BJ (cell line): ENCODE measurements at regions not wholly inside any gene's neighbourhood (a gene's known extent, or its start where the extent isn't known, plus 50 kb on each side); places are given as distances from the start of the nearest gene placed in this dataset.
"Not testable (repeated sequence)": the region's sequence is repeated elsewhere in the genome, so short reads cannot be mapped to it uniquely, and the experiment has no call there.

Experiments
- CTCF ChIA-PET: fragments of 350-600 bp; formaldehyde crosslinking; extraction: SDS; loops from one replicate; lab custom pipeline; 2021; ENCODE audit warnings: antibody characterized with exemption, inconsistent platforms; lab: Yijun Ruan, JAX
- POLR2A ChIA-PET: fragments of 300-600 bp; sonication (Branson Sonifier 250); formaldehyde crosslinking; extraction: SDS; loops from one replicate; lab custom pipeline; 2021; ENCODE audit warnings: antibody characterized with exemption; lab: Charles Lee
- DNase-seq: peaks from one replicate; pipeline ENCODE4 v3.0.0-alpha.2; 2011; ENCODE audit warnings: low read depth
- H3K27me3 ChIP-seq: 2 replicates; pipeline ENCODE4 v1.6.0; 2011; ENCODE audit warnings: low read length; ENCODE audit not compliant: control insufficient read depth, insufficient read depth
- H3K36me3 ChIP-seq: 2 replicates; pipeline ENCODE4 v1.5.1; 2011; ENCODE audit warnings: low read length; ENCODE audit not compliant: control insufficient read depth, insufficient read depth
- H3K4me3 ChIP-seq: 2 replicates; pipeline ENCODE4 v1.5.1; 2011; ENCODE audit warnings: low read depth, mild to moderate bottlenecking, control low read depth, low read length
- TF ChIP-seq, protein P1 (sequence below): IDR thresholded peaks from 2 replicates; pipeline ENCODE4 v1.5.1; 2011; ENCODE audit warnings: low read depth, mild to moderate bottlenecking, control low read depth, inconsistent platforms, low read length, moderate library complexity; ENCODE audit not compliant: insufficient read depth

DNA sequence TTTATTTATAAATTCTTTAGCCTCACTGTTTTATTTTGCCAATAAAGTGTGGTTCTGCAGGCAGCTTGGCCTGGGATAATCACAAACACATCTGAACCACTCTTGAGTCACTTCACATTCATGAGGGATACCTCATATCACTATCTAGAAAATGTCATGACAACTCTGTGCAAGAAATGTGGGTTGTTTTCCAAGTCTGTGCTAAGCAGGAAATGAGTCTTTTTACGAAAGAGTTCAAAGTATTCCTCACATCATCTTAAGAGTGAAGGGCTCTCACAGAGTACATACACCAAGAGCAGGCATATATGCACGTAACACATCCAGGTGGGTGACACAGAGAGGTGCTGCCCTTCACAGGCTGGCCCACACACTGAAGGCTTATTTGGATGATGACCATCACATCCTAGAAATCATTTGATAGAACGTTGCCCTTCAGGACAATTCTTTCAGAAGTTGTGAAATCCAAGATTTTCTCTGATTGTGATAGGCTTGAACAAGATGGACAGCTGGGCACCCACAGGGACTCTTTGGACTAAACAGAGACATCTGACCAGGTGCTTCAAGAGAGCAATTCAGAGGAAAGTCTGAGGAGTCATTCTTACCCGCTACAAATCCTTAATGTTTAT, 811.1 kb upstream of the LRATD1 start:
- ChIA-PET POLR2A (no interaction called here), CTCF (no interaction called here)

DNA sequence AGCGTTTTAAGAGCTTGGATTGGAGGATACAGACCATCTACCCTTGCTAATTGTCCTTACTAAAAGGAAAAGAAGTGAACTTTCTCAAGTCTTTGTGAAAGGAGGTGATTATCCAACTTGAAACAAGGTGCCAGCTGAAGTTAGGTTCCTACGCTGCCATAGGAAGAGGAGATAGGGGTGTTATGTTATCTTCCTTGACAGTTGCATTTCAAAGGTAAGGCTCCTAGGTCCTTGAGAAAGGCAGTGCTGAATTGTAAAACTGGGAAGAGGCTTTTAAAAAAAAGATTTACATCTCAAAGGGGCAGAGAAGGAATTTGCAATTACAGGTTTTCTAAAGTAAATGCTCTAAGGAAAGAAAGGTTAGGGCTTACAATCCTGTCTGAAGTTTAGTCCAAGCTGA, 810.2 kb upstream of the LRATD1 start:
- H3K4me3 ChIP-seq, result no peak overlapping the region
- H3K36me3 ChIP-seq, result no peaks in the 10 kb centered on the region
- TF ChIP-seq, protein P1, sequence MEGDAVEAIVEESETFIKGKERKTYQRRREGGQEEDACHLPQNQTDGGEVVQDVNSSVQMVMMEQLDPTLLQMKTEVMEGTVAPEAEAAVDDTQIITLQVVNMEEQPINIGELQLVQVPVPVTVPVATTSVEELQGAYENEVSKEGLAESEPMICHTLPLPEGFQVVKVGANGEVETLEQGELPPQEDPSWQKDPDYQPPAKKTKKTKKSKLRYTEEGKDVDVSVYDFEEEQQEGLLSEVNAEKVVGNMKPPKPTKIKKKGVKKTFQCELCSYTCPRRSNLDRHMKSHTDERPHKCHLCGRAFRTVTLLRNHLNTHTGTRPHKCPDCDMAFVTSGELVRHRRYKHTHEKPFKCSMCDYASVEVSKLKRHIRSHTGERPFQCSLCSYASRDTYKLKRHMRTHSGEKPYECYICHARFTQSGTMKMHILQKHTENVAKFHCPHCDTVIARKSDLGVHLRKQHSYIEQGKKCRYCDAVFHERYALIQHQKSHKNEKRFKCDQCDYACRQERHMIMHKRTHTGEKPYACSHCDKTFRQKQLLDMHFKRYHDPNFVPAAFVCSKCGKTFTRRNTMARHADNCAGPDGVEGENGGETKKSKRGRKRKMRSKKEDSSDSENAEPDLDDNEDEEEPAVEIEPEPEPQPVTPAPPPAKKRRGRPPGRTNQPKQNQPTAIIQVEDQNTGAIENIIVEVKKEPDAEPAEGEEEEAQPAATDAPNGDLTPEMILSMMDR, result no peak
- DNase-seq, result no peak
- POLR2A ChIA-PET, result no interaction called here
- H3K27me3 ChIP-seq, result no peaks in the 10 kb centered on the region
- CTCF ChIA-PET, result no interaction called here

More for the DNA sequence above, 811.1 kb upstream of the LRATD1 start:
- TF ChIP-seq, protein P1, result no peak
- Histone ChIP-seq H3K27me3 (no peaks in the 10 kb centered on the region), H3K4me3 (no peak overlapping the region), H3K36me3 (no peaks in the 10 kb centered on the region)
- DNase-seq, result peak; percentile 4

DNA sequence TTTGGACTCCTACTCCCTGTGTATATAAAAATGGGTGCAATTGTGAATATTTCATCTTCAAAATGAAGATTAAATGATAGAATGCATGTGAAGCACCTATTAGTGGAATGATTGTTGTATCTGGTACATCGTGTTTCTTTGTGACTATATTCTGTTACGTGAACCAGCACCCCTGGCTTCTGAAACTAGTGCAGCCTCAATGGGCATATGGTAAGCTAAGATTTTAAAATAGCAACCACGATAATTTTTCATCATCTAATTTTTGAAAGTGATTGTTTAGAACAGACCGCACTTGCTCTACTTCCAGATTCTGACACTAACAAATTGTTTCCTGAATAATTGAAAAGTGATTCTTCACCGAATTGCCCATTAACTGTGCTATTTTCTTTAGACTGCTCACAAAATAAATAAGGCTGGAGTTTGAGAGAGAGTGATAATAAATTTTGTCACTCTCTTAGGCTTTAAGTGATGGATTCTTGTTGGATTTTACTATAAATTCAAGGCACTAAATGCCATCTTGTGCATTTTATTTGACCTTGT, 806.1 kb upstream of the LRATD1 start:
- CTCF ChIA-PET, result no interaction called here
- Histone ChIP-seq H3K36me3 (no peaks in the 10 kb centered on the region), H3K4me3 (no peak overlapping the region), H3K27me3 (no peaks in the 10 kb centered on the region)
- POLR2A ChIA-PET, result no interaction called here
- TF ChIP-seq, protein P1, result no peak
- DNase-seq, result no peak

DNA sequence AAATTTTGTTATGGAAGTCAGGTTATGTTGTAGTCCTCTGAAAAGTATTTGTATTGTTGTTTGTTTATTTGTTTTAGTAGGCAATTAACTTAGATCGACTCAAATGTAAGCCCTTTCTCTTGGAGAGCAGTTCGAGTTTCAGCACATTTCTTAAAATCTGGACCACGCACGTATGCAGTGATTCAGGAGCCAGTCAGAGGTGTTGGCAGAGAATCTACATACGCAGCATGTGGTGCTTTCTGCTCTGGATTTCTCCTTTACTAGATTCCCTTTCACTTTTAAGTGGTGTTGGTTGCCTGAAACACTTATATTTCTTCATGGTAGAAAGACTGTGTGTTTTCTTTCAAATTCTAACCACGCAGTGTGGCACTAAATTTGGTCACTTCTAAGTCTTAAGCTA, 773.9 kb upstream of the LRATD1 start:
- no peaks in the 10 kb centered on the region for H3K27me3 ChIP-seq
- no peak for DNase-seq
- no peaks in the 10 kb centered on the region for H3K36me3 ChIP-seq
- TF ChIP-seq, protein P1, result no peak
- ChIA-PET CTCF (no interaction called here), POLR2A (no interaction called here)
- H3K4me3 ChIP-seq, result no peak overlapping the region

DNA sequence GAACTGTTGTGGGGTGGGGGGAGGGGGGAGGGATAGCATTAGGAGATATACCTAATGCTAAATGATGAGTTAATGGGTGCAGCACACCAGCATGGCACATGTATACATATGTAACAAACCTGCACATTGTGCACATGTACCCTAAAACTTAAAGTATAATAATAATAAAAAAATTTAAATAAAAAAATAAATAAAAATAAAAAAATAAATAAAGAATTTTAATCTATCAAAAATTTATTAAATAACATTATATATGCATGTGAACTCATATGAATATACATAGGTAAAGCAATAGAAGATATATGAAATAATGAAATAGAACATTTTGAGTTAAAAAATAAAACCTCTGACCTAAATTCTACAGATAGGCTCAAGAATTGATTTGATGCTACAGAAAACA, 764.2 kb upstream of the LRATD1 start:
- H3K4me3 ChIP-seq, H3K36me3 ChIP-seq, DNase-seq, H3K27me3 ChIP-seq, POLR2A ChIA-PET, CTCF ChIA-PET: not testable (repeated sequence)

DNA sequence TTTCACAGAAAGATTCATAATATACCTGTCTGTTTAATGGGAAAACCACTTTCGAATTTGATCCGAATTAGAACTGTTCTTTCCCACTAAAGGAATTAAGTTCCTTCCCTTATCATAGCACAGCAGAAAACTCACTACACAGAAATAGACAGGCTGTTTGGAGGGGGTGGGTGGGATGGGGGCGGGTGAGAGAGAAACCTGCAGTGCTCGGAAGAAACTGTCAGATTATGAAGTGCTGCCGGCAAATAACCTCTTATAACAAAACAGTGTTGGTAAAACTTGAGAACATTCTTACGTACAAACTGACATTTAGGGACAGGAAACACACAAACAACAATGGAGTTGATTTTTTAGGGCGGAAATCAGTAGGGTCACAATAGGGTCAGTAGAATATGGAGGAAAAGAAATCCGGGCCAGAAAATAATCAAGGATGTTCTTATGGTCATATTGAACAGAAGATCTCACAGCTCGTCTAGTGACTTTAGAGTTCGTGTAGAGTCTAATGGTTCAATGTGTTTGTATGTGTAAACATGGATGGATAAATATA, 756.0 kb upstream of the LRATD1 start:
- CTCF ChIA-PET, result no interaction called here
- no peaks in the 10 kb centered on the region for H3K36me3 ChIP-seq
- POLR2A ChIA-PET, result no interaction called here
- DNase-seq, result no peak
- H3K27me3 ChIP-seq, result no peaks in the 10 kb centered on the region
- TF ChIP-seq, protein P1, result no peak
- no peak overlapping the region for H3K4me3 ChIP-seq
